Neural cell (in vitro differentiated cells): ENCODE measurements at regions not wholly inside any gene's neighbourhood (a gene's known extent, or its start where the extent isn't known, plus 50 kb on each side); places are given as distances from the start of the nearest gene placed in this dataset.

Source experiments
- H2AFZ ChIP-seq: fragments of 200-600, 300-800 bp; sonication (generic), shearing (Covaris generic); 2 replicates; pipeline ENCODE4 v1.6.0; 2014; ENCODE audit warnings: low read depth, mild to moderate bottlenecking, antibody characterized with exemption, low read length, moderate library complexity
- H3F3A ChIP-seq: fragments of 200-600 bp; shearing (Covaris generic); 2 replicates; pipeline ENCODE4 v1.6.1; 2016; ENCODE audit warnings: mild to moderate bottlenecking, moderate library complexity, mixed read lengths, antibody characterized with exemption, low read length; ENCODE audit not compliant: insufficient read depth, poor library complexity, severe bottlenecking
- H3K27ac ChIP-seq: fragments of 200-600, 300-800 bp; sonication (generic), shearing (Covaris generic); 2 replicates; pipeline ENCODE4 v1.5.1; 2014; ENCODE audit warnings: mild to moderate bottlenecking, low read length, moderate library complexity
- H3K27me3 ChIP-seq: fragments of 300-800, 200-600 bp; sonication (generic), shearing (Covaris generic); 2 replicates; pipeline ENCODE4 v1.6.0; 2014; ENCODE audit warnings: mild to moderate bottlenecking, low read depth, low read length, moderate library complexity; ENCODE audit not compliant: insufficient read depth
- H3K36me3 ChIP-seq: fragments of 300-800, 200-600 bp; sonication (generic), shearing (Covaris generic); 2 replicates; pipeline ENCODE4 v1.5.1; 2014; ENCODE audit warnings: mild to moderate bottlenecking, antibody characterized with exemption, low read length, moderate library complexity; ENCODE audit not compliant: insufficient read depth
- H3K4me2 ChIP-seq: fragments of 300-800, 200-600 bp; sonication (generic), shearing (Covaris generic); 2 replicates; pipeline ENCODE4 v1.6.0; 2014; ENCODE audit warnings: mild to moderate bottlenecking, low read length
- H3K4me3 ChIP-seq: fragments of 300-800, 200-600 bp; sonication (generic), shearing (Covaris generic); 2 replicates; pipeline ENCODE4 v1.5.1; 2014; ENCODE audit warnings: mild to moderate bottlenecking, low read length, moderate library complexity
- H3K79me2 ChIP-seq: fragments of 200-600 bp; shearing (Covaris generic); replicated peaks from 2 replicates; pipeline ENCODE4 v1.6.0; 2014; ENCODE audit warnings: mild to moderate bottlenecking, low read length, moderate library complexity; ENCODE audit not compliant: insufficient read depth
- H3K9ac ChIP-seq: fragments of 300-800, 200-600 bp; sonication (generic), shearing (Covaris generic); 2 replicates; pipeline ENCODE4 v1.6.1; 2016; ENCODE audit warnings: mild to moderate bottlenecking, low read length, mixed read lengths
- H3K9me2 ChIP-seq: fragments of 200-600 bp; shearing (Covaris generic); 2 replicates; pipeline ENCODE4 v1.6.1; 2016; ENCODE audit warnings: mild to moderate bottlenecking, low read length, mixed read lengths; ENCODE audit not compliant: insufficient read depth
- H3K9me3 ChIP-seq: fragments of 200-600, 300-800 bp; sonication (generic), shearing (Covaris generic); 2 replicates; pipeline ENCODE4 v1.6.1; 2016; ENCODE audit warnings: mild to moderate bottlenecking, mixed run types, low read length, moderate library complexity, mixed read lengths
- H4K20me1 ChIP-seq: fragments of 200-600 bp; shearing (Covaris generic); 2 replicates; pipeline ENCODE4 v1.6.1; 2016; ENCODE audit warnings: mild to moderate bottlenecking, mixed run types; ENCODE audit not compliant: insufficient read depth
- CTCF ChIP-seq: fragments of 450-650 bp; IDR thresholded peaks from 2 replicates; pipeline ENCODE4 v1.5.1; 2014; ENCODE audit warnings: antibody characterized with exemption, mild to moderate bottlenecking, moderate library complexity; ENCODE audit not compliant: poor library complexity, severe bottlenecking
- EP300 ChIP-seq: fragments of 450-650 bp; conservative IDR thresholded peaks from 2 replicates; pipeline ENCODE4 v1.6.1; 2014; ENCODE audit warnings: antibody characterized with exemption, mild to moderate bottlenecking, moderate library complexity; ENCODE audit not compliant: poor library complexity, severe bottlenecking
- EZH2 ChIP-seq: fragments of 200-600, 300-800 bp; shearing (Covaris generic), sonication (generic); IDR thresholded peaks from 2 replicates; pipeline ENCODE4 v1.6.1; 2014; ENCODE audit warnings: antibody characterized with exemption, low read length, borderline replicate concordance, mild to moderate bottlenecking; ENCODE audit not compliant: insufficient read depth, poor library complexity, severe bottlenecking
- MXI1 ChIP-seq: fragments of 450-650 bp; conservative IDR thresholded peaks from 2 replicates; pipeline ENCODE4 v1.6.1; 2014; ENCODE audit warnings: antibody characterized with exemption, mild to moderate bottlenecking; ENCODE audit not compliant: poor library complexity, severe bottlenecking
- POLR2AphosphoS5 ChIP-seq: IDR thresholded peaks from 2 replicates; pipeline ENCODE4 v1.6.1; 2012
- RAD21 ChIP-seq: fragments of 450-650 bp; conservative IDR thresholded peaks from 2 replicates; pipeline ENCODE4 v1.6.1; 2014; ENCODE audit warnings: antibody characterized with exemption, mild to moderate bottlenecking, moderate library complexity
- REST ChIP-seq: IDR thresholded peaks from 2 replicates; pipeline ENCODE4 v1.6.1; 2012; ENCODE audit warnings: borderline replicate concordance
- SMC3 ChIP-seq: fragments of 450-650 bp; conservative IDR thresholded peaks from 2 replicates; pipeline ENCODE4 v1.6.1; 2014; ENCODE audit warnings: antibody characterized with exemption, mild to moderate bottlenecking, moderate library complexity; ENCODE audit not compliant: poor library complexity
- TAF1 ChIP-seq: IDR thresholded peaks from 2 replicates; pipeline ENCODE4 v1.6.1; 2012; ENCODE audit warnings: low read depth

DNA sequence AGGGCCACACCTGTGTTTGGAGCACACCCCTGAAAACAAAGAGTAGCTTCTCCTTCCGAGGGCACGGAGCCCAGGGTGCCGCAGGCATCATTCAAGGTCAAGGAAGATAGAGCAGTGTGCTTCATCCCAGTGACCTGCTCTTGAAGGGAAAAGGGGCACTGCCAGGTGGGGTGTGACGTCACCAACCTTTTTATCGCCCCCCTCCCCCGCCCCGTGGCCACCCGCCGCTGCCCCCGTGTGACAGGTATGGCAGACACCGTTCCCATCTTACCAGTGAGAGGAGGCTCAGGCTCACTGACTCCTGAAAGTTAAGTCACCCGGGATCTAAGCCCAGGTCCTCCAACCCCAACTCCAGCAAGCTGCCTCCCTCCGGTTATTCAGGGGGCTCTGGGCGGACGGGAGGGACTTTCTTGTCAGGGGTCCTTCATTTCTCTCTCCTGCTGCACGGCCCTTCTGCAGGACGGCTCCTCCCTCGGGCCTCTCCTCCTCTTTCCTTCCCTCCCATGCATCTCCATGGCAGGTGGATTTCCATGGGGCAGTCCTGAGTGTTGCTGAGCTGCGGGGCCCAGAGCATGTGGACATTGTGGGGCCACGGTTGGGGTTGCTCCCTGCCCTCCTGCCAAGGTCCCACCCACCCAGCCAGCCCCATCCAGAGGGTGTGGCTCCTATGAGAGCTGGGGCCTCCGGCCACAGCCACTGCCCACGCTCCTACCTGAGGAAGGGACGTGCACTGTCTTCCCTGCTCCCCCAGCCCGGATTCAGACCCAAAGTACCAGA lies 114.1 kb upstream of the HDAC4 start:
- no peak for TF ChIP-seq REST
- TF ChIP-seq RAD21: no peak
- TF ChIP-seq TAF1: no peak
- TF ChIP-seq SMC3: no peak
- TF ChIP-seq CTCF: no peak
- TF ChIP-seq MXI1: no peak
- TF ChIP-seq EP300: no peak
- no peak for TF ChIP-seq POLR2AphosphoS5
- no peak for TF ChIP-seq EZH2
- Histone ChIP-seq H3F3A (no peaks in the 10 kb centered on the region), H3K9me3 (no peaks in the 10 kb centered on the region), H3K27ac (no peak overlapping the region), H3K4me2 (no peak overlapping the region), H3K27me3 (no peaks in the 10 kb centered on the region), H3K4me3 (no peak overlapping the region), H3K9ac (no peak overlapping the region), H3K36me3 (no peaks in the 10 kb centered on the region), H4K20me1 (no peaks in the 10 kb centered on the region), H3K9me2 (no peaks in the 10 kb centered on the region), H3K79me2 (no peaks in the 10 kb centered on the region), H2AFZ (no peak overlapping the region)

GRCh38 chr2:239512054-239512453 lies 111.2 kb upstream of the HDAC4 start:
- H4K20me1 ChIP-seq: no peaks in the 10 kb centered on the region
- no peaks in the 10 kb centered on the region for H3F3A ChIP-seq
- no peak for TF ChIP-seq SMC3
- no peak for TF ChIP-seq CTCF
- TF ChIP-seq TAF1: no peak
- no peak for TF ChIP-seq RAD21
- H3K4me2 ChIP-seq: no peak overlapping the region
- H3K9me3 ChIP-seq: no peaks in the 10 kb centered on the region
- no peaks in the 10 kb centered on the region for H3K36me3 ChIP-seq
- H3K27ac ChIP-seq: no peak overlapping the region
- H2AFZ ChIP-seq: no peak overlapping the region
- H3K79me2 ChIP-seq: no peaks in the 10 kb centered on the region
- no peaks in the 10 kb centered on the region for H3K27me3 ChIP-seq
- no peaks in the 10 kb centered on the region for H3K9me2 ChIP-seq
- H3K9ac ChIP-seq: no peak overlapping the region
- H3K4me3 ChIP-seq: no peak overlapping the region
